HL-60 (cell line): ENCODE measurements at regions not wholly inside any gene's neighbourhood (a gene's known extent, or its start where the extent isn't known, plus 50 kb on each side); places are given as distances from the start of the nearest gene placed in this dataset.
"Not testable (repeated sequence)": the region's sequence is repeated elsewhere in the genome, so short reads cannot be mapped to it uniquely, and the experiment has no call there.

Experiments used
- POLR2AphosphoS5 ChIP-seq: IDR thresholded peaks from 2 replicates; pipeline ENCODE4 v1.6.1; 2012; ENCODE audit warnings: low read depth
- SPI1 ChIP-seq: IDR thresholded peaks from 2 replicates; pipeline ENCODE4 v1.6.1; 2012; ENCODE audit warnings: low read depth, mild to moderate bottlenecking, borderline replicate concordance
- TF ChIP-seq, protein P1 (sequence below): IDR thresholded peaks from one replicate; pipeline ENCODE4 v1.5.1; 2011; ENCODE audit warnings: low read length, control low read depth, inconsistent platforms; ENCODE audit not compliant: insufficient read depth

- TF ChIP-seq, protein P1, sequence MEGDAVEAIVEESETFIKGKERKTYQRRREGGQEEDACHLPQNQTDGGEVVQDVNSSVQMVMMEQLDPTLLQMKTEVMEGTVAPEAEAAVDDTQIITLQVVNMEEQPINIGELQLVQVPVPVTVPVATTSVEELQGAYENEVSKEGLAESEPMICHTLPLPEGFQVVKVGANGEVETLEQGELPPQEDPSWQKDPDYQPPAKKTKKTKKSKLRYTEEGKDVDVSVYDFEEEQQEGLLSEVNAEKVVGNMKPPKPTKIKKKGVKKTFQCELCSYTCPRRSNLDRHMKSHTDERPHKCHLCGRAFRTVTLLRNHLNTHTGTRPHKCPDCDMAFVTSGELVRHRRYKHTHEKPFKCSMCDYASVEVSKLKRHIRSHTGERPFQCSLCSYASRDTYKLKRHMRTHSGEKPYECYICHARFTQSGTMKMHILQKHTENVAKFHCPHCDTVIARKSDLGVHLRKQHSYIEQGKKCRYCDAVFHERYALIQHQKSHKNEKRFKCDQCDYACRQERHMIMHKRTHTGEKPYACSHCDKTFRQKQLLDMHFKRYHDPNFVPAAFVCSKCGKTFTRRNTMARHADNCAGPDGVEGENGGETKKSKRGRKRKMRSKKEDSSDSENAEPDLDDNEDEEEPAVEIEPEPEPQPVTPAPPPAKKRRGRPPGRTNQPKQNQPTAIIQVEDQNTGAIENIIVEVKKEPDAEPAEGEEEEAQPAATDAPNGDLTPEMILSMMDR, result not testable (repeated sequence)
- not testable (repeated sequence) for TF ChIP-seq POLR2AphosphoS5, SPI1
Measured at GRCh38 chr4:82274700-82275099, 99.1 kb downstream of the HNRNPD start.
